RWPE1 (cell line): ENCODE measurements at regions not wholly inside any gene's neighbourhood (a gene's known extent, or its start where the extent isn't known, plus 50 kb on each side); places are given as distances from the start of the nearest gene placed in this dataset.

Experiments
- CTCF ChIA-PET: fragments of 350-600 bp; sonication (Branson Sonifier 250); formaldehyde crosslinking; extraction: SDS; loops from one replicate; lab custom pipeline; 2021; lab: Yijun Ruan, JAX
- POLR2A ChIA-PET: fragments of 400-600 bp; formaldehyde crosslinking; extraction: SDS; loops from one replicate; lab custom pipeline; 2020; ENCODE audit warnings: antibody characterized with exemption; ENCODE audit not compliant: low non-redundant PET; lab: Yijun Ruan, JAX
- DNase-seq: peaks from one replicate; pipeline ENCODE4 v3.0.0; 2012; ENCODE audit warnings: low spot score
- H3K27ac ChIP-seq: fragments of 450-650 bp; 2 replicates; pipeline ENCODE4 v1.5.1; 2017
- CTCF ChIP-seq: fragments of 450-650 bp; conservative IDR thresholded peaks from 2 replicates; pipeline ENCODE4 v1.5.1; 2017; ENCODE audit warnings: low read depth, mild to moderate bottlenecking

GRCh38 chr11:111444040-111444439 lies 65.0 kb upstream of the POU2AF1 start:
- ChIA-PET POLR2A (no interaction called here), CTCF (no interaction called here)
- DNase-seq: no peak
- no peak for TF ChIP-seq CTCF
- H3K27ac ChIP-seq: no peak overlapping the region

GRCh38 chr11:111443640-111444039 lies 64.6 kb upstream of the POU2AF1 start:
- POLR2A ChIA-PET: no interaction called here
- no peak for DNase-seq
- CTCF ChIA-PET: no interaction called here
- no peak for TF ChIP-seq CTCF
- H3K27ac ChIP-seq: no peak overlapping the region

GRCh38 chr11:111443032-111443431 lies 64.0 kb upstream of the POU2AF1 start:
- H3K27ac ChIP-seq: no peak overlapping the region
- no peak for DNase-seq
- TF ChIP-seq CTCF: no peak
- ChIA-PET CTCF (no interaction called here), POLR2A (no interaction called here)

- POLR2A ChIA-PET: no interaction called here
- no peak for DNase-seq
- TF ChIP-seq CTCF: no peak
- H3K27ac ChIP-seq: no peak overlapping the region
- CTCF ChIA-PET: interaction anchor here (1.3 kb wide), 1 partner anchor 159 kb away, joined by 3 read pairs; no protein-coding TSS in a partner anchor
These were observed 62.4 kb upstream of the POU2AF1 start for GRCh38 chr11:111441443-111441842.

GRCh38 chr11:111440416-111441205 lies 61.5 kb upstream of the POU2AF1 start:
- DNase-seq: no peak
- CTCF ChIA-PET: interaction anchor here (0.6 to 2.1 kb wide), 2 partner anchors 12 to 113 kb away, joined by 3 to 6 read pairs; no protein-coding TSS in a partner anchor
- TF ChIP-seq CTCF: no peak
- POLR2A ChIA-PET: no interaction called here
- H3K27ac ChIP-seq: no peak overlapping the region

- no peak overlapping the region for H3K27ac ChIP-seq
- CTCF ChIA-PET: interaction anchor here (2.1 kb wide), 1 partner anchor 11 kb away, joined by 6 read pairs; no protein-coding TSS in a partner anchor
These were observed 60.8 kb upstream of the POU2AF1 start for GRCh38 chr11:111439901-111440300.

More at GRCh38 chr11:111439901-111440300, 60.8 kb upstream of the POU2AF1 start:
- no peak for DNase-seq
- no peak for TF ChIP-seq CTCF
- POLR2A ChIA-PET: no interaction called here
